ENCODE measurements at regions not wholly inside any gene's neighbourhood (a gene's known extent, or its start where the extent isn't known, plus 50 kb on each side); places are given as distances from the start of the nearest gene placed in this dataset.
"Not testable (repeated sequence)": the region's sequence is repeated elsewhere in the genome, so short reads cannot be mapped to it uniquely, and the experiment has no call there.

DNA sequence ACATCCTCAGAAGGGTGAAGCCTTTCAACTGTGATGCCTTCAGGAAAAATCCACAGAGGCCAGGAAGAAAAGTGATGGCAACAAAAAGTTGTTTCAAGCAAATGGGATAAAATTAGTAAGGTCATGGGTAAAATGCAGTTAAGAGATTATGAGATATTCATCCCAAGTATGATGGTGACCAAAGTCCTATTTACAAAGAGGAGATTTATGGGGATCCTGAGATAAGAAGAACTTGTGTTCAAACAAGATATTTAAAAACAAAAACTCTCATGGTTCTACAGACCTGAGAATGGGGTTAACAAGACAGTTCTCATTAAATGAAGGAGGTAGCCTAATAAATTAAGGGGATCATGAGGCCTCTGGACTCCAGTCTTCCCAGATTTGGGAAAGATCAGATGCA is 184.4 kb downstream of the FCRL5 start:
- no peak for DNase-seq

GRCh38 chr1:157367091-157367739 is 185.1 kb downstream of the FCRL5 start:
- no peak for DNase-seq

- DNase-seq = no peak
These were observed 187.7 kb downstream of the FCRL5 start for GRCh38 chr1:157364612-157365011.

GRCh38 chr1:157363660-157364140 is 188.6 kb downstream of the FCRL5 start:
- no peak for DNase-seq

GRCh38 chr1:157360023-157360390 is 192.3 kb downstream of the FCRL5 start:
- DNase-seq = no peak

DNA sequence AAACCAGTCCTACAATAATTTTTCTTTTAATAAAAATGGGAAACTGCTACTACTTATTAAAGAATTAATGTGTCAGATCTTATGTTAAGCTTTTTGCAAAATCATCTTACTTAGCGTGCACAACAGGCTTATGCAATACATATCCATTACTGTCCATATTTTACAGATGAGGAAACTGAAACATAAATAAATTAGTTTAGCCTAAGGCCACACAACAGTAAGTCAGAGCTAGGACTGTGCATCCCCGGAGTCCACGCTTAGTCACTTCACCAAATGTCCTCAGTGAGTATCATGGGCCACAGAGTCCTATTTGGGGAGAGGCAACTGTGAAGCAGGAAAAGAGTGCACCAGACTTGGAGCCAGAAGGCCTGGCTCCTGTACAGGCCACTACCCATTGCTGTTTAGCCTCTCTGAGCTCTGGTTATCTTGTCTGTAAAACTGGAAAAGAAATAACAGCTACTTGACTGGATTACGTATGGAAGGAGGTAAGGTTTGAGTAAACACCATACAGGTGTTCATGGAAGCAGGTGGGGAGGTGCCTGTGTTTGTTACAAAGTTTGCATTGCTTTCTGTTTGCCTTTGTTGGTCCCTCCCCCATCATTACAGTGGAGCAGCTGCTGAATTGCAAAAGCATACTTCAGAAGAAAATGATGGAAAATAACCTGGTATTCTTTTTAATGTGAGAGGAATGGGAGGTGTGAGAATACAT is 192.8 kb downstream of the FCRL5 start:
- no peak for DNase-seq

GRCh38 chr1:157357111-157357510 is 195.2 kb downstream of the FCRL5 start:
- no peak for DNase-seq

DNA sequence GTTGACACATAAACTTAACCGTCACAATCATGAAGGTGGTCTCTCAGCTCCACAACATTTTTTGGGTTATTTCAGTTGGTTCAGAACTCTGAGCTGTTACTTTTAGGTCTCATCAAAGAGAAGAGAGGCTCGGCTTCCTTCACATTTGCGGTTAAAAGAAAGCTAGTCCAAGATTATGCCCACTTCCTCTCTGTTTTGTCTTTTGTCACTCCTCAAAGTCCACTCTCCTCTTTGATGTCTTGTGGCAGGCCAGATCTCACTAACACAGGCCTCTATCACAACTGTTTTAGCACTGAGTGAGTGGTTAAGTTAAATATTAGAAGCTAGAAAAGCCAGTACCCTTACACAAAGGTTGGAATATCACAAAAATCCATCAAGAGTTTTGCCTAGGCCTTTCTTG is 195.7 kb downstream of the FCRL5 start:
- no peak for DNase-seq

DNA sequence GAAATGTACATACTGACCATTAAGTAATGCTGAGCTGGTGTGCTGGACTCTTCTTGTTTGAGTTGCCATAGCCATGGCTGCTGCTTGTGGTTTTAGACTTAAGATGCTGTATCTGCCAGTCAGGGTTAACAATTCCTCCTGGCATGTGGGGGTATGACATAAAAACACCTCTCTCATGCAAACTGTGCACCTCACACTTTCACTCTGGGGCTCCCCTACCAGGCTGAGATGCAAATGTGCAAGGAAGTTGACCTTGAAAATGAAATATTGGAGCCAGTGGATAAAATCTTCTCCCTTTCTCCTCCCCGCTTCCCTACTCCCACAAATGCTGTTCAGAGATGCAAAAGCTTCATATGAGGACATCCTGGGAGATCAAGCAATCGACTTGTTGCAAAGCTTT is 198.8 kb downstream of the FCRL5 start:
- DNase-seq = no peak

DNA sequence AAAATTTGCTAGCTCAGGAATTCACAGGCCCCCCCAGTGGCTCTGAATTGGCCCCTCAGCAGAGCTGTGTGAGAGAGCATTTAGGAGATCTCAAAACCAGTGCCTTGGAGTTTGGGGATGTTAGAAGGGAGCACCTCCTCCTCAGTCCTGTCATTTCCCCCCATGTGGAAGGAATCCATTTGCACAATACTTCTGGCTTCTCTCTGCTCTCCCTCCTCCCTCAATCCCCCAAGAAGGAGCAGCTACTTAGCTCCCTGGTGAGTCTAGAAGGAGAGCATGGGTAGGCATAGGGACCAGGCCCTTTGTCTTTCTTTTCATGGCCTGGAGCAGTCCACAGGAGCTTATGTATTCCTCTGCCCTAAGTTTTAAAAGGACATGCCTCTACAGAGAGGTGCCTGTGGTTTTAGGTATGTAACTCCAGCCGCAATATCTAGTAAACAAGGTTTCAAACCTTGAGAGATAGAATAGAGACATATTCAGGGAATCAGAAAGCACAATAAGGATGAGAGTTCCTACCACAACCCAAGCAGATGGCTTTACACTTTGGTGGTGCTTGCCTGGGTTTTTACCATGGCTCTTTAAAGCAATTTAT is 199.4 kb downstream of the FCRL5 start:
- no peak for DNase-seq

DNA sequence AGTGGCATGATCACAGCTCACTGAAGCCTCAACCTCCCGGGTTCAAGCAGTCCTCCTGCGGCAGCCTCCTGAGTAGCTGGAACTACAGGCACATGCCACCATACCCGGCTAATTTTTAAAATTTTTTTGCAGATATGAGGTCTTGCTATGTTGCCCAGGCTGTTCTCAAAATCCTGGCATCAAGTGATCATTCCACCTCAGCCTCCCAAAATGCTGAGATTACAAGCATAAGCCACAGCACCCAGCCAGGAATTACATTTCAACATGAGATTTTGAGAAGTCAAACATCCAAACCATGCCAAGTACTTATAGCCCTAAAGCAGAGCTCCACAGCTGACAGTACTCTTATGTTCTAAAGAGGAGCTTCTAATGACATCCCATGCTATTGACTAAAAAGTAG is 200.1 kb downstream of the FCRL5 start:
- no peak for DNase-seq

GRCh38 chr1:157351800-157352199 is 200.5 kb downstream of the FCRL5 start:
- DNase-seq = not testable (repeated sequence)

DNA sequence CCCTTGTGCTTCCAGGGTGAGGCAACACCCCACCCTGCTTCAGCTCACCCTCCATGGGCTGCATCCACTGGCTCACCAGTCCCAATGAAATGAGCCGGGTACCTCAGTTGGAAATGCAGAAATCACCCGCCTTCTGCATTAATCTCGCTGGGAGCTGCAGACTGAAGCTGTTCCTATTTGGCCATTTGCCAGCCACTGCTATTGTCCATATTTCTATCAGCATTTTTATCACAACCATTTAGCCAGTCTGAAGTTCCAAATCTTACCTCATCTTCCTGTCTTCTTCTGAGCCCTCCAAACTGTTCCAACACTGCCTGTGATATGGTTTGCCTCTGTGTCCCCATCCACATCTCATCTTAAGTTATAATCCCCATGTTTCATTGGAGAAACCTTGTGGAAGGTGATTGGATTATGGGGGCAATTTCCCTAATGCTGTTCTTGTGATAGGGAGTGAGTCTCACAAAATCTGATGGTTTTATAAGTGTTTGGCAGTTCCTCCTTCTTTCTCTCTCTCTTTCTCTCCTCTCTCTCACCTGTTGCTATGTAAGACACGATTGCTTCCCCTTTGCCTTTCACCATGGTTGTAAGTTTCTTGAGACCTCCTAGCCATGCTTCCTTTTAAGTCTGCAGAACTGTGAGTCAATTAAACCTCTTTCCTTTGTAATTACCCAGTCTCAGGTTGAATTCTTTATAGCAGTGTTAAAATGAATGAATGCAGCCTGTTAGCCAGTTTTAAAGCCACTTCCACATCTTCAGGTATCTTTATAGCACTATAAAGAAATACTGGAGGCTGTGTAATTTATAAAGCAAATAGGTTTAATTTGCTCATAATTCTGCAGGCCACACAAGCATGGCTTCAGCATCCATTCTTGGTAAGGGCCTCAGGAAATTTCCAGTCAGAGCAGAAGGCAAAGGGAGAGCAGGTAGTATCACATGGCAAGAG is 203.5 kb downstream of the FCRL5 start:
- DNase-seq = no peak

DNA sequence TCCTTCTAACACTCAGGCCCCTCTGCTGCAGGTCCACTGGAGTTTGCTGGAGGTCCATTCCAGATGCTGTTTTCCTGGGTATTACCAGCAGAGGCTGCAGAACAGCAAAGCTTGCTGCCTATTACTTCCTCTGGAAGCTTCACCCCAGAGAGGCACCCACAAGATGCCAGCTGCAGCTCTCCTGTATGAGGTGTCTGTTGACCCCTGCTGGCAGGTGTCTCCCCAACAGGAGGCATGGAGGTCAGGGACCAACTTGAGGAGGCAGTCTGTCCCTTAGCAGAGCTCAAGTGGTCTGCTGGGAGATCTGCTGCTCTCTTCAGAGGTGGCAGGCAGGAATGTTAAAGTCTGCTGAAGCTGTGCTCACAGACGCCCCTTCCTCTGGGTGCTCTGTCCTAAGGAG is 204.8 kb downstream of the FCRL5 start:
- no peak for DNase-seq

- DNase-seq = not testable (repeated sequence)
These were observed 199.6 kb upstream of the ETV3 start for GRCh38 chr1:157337785-157338184.

DNA sequence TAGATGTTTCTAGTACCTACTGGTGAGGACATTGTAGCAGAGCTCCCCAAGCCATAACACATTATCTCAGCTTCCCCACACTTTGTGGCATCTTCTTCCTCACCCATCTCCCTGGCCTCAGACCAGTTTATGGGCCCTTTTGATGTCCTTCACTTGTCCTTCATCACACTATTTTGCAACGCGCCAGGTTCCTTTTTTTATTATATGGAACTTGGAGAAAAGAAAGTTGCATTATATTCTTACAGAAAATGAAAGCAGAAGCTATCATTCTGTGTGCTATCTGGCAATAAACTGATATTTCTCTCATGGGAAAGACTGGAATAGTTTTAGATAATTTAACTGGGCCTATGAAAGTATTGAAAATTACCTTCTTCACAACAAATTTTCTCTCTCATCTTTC is 196.9 kb upstream of the ETV3 start:
- DNase-seq = no peak

- no peak for DNase-seq
These were observed 195.8 kb upstream of the ETV3 start for GRCh38 chr1:157334041-157334440.

GRCh38 chr1:157330177-157330576 is 192.0 kb upstream of the ETV3 start:
- DNase-seq = not testable (repeated sequence)

DNA sequence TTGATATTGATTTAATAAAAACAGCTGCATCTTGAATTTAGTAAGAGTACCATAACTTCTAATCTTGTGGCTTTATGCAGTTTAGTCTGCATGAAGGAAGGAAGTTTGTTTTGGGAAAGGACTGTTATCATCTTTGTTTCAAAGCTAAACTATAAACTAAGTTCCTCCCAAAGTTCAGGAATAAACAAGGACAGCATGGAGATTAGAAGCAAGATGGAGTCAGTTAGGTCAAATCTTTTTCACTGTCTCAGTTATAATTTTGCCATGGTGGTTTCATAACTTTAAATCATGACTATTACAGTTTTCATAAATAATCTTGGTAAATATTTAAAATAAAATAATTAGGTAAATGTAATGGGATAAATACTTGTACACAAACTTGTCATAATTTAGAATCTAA is 189.9 kb upstream of the ETV3 start:
- DNase-seq = not testable (repeated sequence)

- DNase-seq = no peak
These were observed 188.1 kb upstream of the ETV3 start for GRCh38 chr1:157326173-157326859.

DNA sequence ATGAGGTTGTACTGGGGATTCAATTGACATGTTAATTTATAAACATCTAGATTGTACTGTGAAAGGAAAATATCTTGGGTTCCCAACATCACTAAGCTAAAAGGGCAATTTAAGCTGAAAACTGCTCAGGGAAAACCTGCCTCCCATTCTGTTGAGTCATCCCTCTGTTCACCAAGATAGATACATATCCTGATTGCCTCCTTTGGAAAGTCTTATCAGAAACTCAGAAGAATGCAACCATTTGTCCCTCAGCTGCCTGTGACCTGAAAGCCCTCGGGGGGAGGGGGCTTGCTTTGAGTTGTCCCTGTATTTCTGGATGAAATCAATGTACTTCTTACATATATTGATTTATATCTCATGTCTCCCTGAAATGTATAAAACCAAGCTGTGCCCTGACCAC is 187.0 kb upstream of the ETV3 start:
- no peak for DNase-seq

DNA sequence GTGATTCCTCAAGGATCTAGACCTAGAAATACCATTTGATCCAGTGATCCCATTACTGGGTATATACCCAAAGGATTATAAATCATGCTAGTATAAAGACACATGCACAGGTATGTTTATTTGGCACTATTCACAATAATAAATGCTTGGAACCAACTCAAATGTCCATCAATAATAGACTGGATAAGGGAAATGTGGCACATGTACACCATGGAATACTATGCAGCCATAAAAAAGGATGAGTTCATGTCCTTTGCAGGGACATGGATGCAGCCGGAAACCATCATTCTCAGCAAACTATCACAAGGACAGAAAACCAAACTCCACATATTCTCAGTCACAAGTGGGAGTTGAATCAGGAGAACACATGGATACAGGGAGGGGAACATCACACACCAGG is 183.8 kb upstream of the ETV3 start:
- not testable (repeated sequence) for DNase-seq

DNA sequence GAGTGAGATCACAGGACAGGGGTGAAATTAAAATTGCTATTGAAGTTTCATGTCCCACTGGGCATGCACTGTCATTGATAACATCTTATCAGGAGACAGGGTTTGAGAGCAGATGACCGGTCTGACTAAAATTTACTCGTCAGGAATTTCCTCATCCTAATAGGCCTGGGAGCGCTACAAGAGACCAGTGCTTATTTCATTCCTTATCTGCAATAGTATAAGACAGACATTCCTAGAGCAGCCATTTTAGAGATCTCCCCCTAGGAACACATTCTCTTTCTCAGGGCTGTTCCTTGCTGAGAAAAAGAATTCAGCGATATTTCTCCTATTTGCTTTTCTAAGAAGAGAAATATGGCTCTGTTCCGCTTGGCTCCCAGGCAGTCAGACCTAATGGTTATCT is 181.4 kb upstream of the ETV3 start:
- DNase-seq = no peak
